CD1c-positive myeloid dendritic cell (primary cell): ENCODE measurements at regions not wholly inside any gene's neighbourhood (a gene's known extent, or its start where the extent isn't known, plus 50 kb on each side); places are given as distances from the start of the nearest gene placed in this dataset.

Experiments
- DNase-seq: peaks from one replicate; pipeline ENCODE4 v3.0.0-alpha.2; 2016; ENCODE audit errors: extremely low spot score

- DNase-seq, result no peak
Observed at GRCh38 chr16:79444572-79444971, 156.0 kb downstream of the MAF start.

- peak; percentile 87 for DNase-seq
Observed at GRCh38 chr16:79439901-79440300, 160.6 kb downstream of the MAF start.

GRCh38 chr16:79437764-79438751 is 162.5 kb downstream of the MAF start:
- peak; percentile 91 for DNase-seq

GRCh38 chr16:79436885-79437284 is 163.7 kb downstream of the MAF start:
- DNase-seq, result peak; percentile 25

- no peak for DNase-seq
Observed at GRCh38 chr16:79434771-79435170, 165.8 kb downstream of the MAF start.

DNA sequence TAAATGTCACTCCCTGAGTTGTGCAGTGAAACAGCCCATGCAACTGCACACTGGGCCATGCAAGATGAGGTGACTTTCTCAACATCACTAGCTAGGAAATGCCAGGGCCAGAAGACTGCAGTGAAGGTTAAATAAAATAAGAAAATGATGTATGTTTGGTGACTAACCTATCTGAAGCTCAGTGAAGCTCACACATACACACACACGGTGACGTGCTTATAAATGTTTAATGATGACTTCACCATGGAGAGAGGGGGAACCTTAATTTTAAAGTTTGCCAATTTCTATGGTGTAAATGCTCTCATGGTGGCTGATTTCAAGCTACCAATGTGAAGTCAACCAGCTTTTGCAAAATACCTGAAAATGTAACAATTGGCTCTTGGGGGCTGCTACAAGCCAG is 166.4 kb downstream of the MAF start:
- DNase-seq, result no peak

- no peak for DNase-seq
Observed at GRCh38 chr16:79431923-79432322, 168.6 kb downstream of the MAF start.

GRCh38 chr16:79430191-79430678 is 170.3 kb downstream of the MAF start:
- DNase-seq, result no peak

DNA sequence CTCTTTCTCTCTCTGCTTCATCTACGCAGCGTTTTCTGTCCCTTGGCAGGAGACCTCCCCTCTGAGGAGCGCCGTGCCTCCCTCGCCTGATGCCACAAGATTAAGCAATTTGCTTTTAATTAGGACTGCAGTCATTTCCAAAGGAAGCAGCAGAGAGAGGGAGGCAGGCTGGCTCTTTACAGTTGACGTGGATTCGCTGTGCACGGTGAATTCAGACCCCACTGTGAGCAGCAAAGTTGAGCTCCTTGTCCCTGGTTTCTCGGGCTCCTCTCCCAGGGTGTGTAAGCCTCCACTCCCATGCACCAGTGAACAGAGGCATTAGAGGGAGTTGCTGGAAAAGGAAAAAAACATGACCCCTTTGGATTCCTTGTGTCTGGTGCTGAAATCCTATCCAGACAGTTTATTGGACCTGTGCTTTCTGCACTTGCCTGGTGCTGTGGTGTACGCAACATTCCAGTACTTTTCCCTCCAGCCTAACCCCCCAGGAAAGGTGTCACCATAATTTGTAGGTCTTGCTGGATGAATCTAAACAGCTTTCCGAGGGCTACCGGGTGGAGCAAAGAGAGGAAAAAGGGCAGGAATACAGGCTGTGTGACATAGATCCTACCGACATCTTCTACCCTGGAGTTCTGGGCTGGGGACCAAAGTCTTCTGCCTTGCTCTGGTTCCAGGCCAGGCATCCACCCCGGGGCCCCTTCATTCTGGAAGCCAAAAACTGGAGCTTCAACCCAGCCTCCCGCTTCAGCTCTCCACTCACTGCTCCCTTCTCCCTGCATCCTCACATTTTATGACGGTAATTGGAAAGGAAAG is 171.0 kb downstream of the MAF start:
- no peak for DNase-seq

DNA sequence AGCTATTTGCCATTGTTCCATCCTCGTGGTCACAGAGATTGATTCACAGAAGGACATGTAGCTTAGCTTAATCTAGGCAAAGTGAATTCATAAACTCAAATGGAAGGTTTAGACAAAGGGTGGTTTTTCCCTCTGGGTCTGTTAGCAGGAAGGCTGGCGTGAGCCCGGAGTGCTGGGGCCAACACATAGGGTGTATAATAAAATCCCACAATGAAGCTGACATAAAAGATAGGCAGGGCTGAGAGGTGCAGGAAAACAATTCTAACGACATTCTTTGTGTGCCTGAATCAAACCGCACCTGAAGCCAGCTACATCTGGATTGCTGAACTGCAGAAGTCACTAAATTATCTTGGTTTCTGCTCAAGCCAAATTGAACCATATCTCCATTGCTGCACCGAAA is 173.9 kb downstream of the MAF start:
- no peak for DNase-seq

- peak; percentile 60 for DNase-seq
Observed at GRCh38 chr16:79422064-79422463, 178.5 kb downstream of the MAF start.

GRCh38 chr16:79421126-79421525 is 179.4 kb downstream of the MAF start:
- no peak for DNase-seq

DNA sequence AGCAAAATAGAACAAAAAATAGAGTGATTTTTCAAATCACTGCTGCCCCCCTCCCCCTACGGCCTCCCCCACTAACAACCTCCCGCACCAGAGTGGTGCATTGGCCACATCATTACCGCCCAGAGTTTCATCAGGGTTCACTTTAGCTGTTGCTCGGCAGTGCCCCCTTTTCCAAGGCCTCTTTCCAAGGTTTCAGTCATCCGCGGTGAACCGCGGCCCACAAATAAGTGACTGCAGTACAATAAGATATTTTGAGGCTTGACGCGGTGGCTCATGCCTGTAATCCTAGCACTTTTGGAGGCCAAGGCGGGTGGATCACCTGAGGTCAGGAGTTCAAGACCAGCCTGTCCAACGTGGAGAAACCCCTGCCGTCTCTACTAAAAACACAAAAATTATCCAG is 180.0 kb downstream of the MAF start:
- DNase-seq, result no peak

- DNase-seq, result peak; percentile 78
Observed at GRCh38 chr16:79419148-79419547, 181.4 kb downstream of the MAF start.

DNA sequence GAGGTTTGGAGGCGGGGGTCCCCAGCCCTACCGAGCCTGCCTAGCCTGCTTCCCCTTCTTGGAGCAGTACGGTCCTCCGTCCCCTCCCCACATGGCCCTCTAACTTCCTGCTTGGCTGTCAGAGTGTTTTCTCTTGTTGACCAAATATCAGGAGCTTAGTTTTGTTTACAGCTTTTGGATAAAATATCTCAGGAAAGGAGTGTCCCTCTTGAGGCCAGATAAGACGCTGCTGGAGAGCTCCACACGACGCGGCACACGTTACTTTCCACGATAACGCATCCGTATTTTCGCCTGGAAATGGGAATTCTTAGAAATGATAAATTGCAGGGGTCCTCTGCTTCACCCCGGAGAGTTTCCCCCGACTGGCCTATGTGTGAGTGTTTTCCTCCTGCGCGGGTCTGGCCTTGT is 182.9 kb downstream of the MAF start:
- DNase-seq, result peak; percentile 20

DNA sequence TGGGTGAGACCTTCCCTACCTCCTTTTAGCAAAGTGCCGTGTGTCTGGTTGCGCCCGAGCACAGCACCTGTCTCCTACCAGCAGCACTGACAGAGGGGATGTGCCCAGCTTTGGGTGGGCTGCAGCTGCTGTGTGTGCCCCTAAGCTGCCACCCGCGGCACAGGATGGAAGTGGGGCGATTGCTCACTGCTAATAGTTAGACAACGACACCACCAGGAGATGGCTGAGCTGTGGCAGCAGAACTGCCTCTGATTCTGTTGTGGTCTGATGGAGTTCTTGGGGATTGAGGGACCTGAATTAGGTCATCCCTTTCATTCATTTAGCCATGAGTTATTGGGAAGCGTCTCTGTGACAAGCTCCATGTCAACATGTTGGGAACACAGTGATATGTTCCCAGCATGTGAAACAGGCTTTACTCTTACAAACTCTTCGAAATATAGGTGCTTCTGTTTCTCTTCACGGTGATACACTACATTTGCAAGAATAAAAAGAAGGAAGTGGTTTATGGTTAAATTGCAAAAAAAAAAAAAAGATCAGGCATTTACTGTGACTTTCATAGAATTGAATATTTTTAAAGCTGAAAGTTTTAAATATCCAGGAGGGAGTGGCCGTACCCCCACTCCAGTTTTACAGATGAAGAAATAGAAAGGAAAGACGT is 184.4 kb downstream of the MAF start:
- DNase-seq, result peak; percentile 18

GRCh38 chr16:79412783-79413225 is 187.7 kb downstream of the MAF start:
- no peak for DNase-seq

GRCh38 chr16:79411805-79412204 is 188.7 kb downstream of the MAF start:
- DNase-seq, result no peak

DNA sequence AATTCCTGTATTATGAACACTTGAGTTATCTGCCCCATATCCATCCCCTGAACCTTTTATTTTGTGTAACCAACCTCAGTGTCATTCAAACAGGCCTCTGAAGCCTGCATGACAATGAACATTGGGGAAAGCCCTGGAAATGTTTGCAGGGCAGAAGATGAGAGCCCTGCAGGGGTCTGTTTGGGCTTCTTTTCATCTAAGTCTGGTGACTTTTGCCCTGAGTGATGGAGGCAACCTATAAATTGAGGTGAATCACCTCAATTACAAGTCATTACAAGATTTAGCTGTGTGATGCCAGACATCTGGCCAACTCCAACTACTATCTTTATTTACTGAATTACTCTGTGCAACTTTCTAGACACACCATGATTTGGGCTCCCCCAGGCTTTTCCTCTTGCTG is 189.2 kb downstream of the MAF start:
- DNase-seq, result no peak

- DNase-seq, result peak; percentile 61
Observed at GRCh38 chr16:79409978-79410377, 190.6 kb downstream of the MAF start.

DNA sequence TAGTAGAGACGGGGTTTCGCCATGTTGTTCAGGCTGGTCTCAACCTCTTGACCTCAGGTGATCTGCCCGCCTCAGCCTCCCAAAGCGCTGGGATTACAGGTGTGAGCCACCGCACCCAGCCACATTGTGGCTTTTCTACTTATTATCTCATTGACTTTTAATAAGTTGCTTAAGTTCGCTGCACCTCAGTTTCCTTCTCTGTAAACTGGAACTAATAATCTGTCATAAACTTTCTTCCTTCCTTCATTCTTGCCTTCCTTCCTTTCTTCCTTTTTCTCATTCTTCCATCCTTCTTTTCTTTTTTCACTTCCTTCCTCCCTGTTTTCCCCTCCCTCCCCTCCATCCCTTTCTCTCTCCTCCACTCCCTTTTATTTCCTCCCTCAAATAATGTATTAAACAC is 192.2 kb downstream of the MAF start:
- DNase-seq, result no peak
